Osteocyte (in vitro differentiated cells): ENCODE measurements at regions not wholly inside any gene's neighbourhood (a gene's known extent, or its start where the extent isn't known, plus 50 kb on each side); places are given as distances from the start of the nearest gene placed in this dataset. TPM values are rescaled to one million over a fixed set of nuclear protein-coding genes. Genes with fewer than 3 reads are reported as not detected.

Experiments used
- DNase-seq: peaks from one replicate; pipeline ENCODE4 v3.0.0; 2021; ENCODE audit warnings: mixed read lengths; ENCODE audit not compliant: unreplicated experiment; ENCODE audit errors: extremely low spot score
- H3K27ac Mint-ChIP-seq: one replicate; pipeline ENCODE4 v1.8.0; 2021; ENCODE audit warnings: mild to moderate bottlenecking, mixed read lengths; ENCODE audit not compliant: unreplicated experiment
- H3K27me3 Mint-ChIP-seq: one replicate; pipeline ENCODE4 v1.8.0; 2021; ENCODE audit warnings: mixed read lengths; ENCODE audit not compliant: unreplicated experiment
- H3K36me3 Mint-ChIP-seq: one replicate; pipeline ENCODE4 v1.8.0; 2021; ENCODE audit warnings: mixed read lengths; ENCODE audit not compliant: unreplicated experiment
- H3K4me1 Mint-ChIP-seq: one replicate; pipeline ENCODE4 v1.8.0; 2021; ENCODE audit warnings: mixed read lengths; ENCODE audit not compliant: unreplicated experiment
- H3K4me3 Mint-ChIP-seq: one replicate; pipeline ENCODE4 v1.8.0; 2021; ENCODE audit warnings: mild to moderate bottlenecking, moderate library complexity, mixed read lengths; ENCODE audit not compliant: unreplicated experiment
- H3K9me3 Mint-ChIP-seq: one replicate; pipeline ENCODE4 v1.8.0; 2021; ENCODE audit warnings: mixed read lengths; ENCODE audit not compliant: unreplicated experiment
- CTCF ChIP-seq: fragments of 200-600 bp; sonication (generic); IDR thresholded peaks from 2 replicates; pipeline ENCODE4 v1.5.0; 2021; ENCODE audit warnings: antibody characterized with exemption, mild to moderate bottlenecking, moderate library complexity
- microRNA-seq: library from miRNA; unstranded; fragments of <30 nt; microRNA quantifications from one replicate; pipeline ENCODE4 v1.1.0, GENCODE V29; 2020; ENCODE audit not compliant: unreplicated experiment

GRCh38 chr7:93636276-93636675 is 61.8 kb upstream of the CALCR start:
- Mint-ChIP-seq H3K36me3 (no peaks in the 10 kb centered on the region), H3K4me3 (no peak overlapping the region), H3K9me3 (no peaks in the 10 kb centered on the region), H3K4me1 (no peaks in the 10 kb centered on the region), H3K27ac (no peak overlapping the region), H3K27me3 (peaks cover 42% of the 10 kb centered on the region)
- no peak for TF ChIP-seq CTCF
- DNase-seq = no peak

GRCh38 chr7:93632371-93632770 is 57.8 kb upstream of the CALCR start:
- H3K27ac Mint-ChIP-seq = no peak overlapping the region
- peaks cover 47% of the 10 kb centered on the region for H3K27me3 Mint-ChIP-seq
- no peak for TF ChIP-seq CTCF
- DNase-seq = no peak
- no peak overlapping the region for H3K4me3 Mint-ChIP-seq
- no peaks in the 10 kb centered on the region for H3K36me3 Mint-ChIP-seq
- no peaks in the 10 kb centered on the region for H3K9me3 Mint-ChIP-seq
- H3K4me1 Mint-ChIP-seq = no peaks in the 10 kb centered on the region

GRCh38 chr7:93629291-93629801 is 54.8 kb upstream of the CALCR start:
- no peak overlapping the region for H3K4me3 Mint-ChIP-seq
- H3K4me1 Mint-ChIP-seq = no peaks in the 10 kb centered on the region
- no peaks in the 10 kb centered on the region for H3K9me3 Mint-ChIP-seq
- peaks cover 31% of the 10 kb centered on the region for H3K27me3 Mint-ChIP-seq
- DNase-seq = no peak
- no peak overlapping the region for H3K27ac Mint-ChIP-seq
- no peak for TF ChIP-seq CTCF
- H3K36me3 Mint-ChIP-seq = no peaks in the 10 kb centered on the region

- TF ChIP-seq CTCF = no peak
- Mint-ChIP-seq H3K27me3 (peaks cover 41% of the 10 kb centered on the region), H3K4me3 (no peak overlapping the region), H3K9me3 (no peaks in the 10 kb centered on the region), H3K27ac (no peak overlapping the region), H3K36me3 (no peaks in the 10 kb centered on the region), H3K4me1 (peaks cover 2% of the 10 kb centered on the region)
- no peak for DNase-seq
These were observed 52.3 kb upstream of the CALCR start for GRCh38 chr7:93626869-93627268.

Small RNA genes in the stretch of these regions (microRNA-seq; reads per million reads assigned to microRNA genes)
- not detected for gene MIR4652
